GM21723 (cell line): ENCODE measurements at regions not wholly inside any gene's neighbourhood (a gene's known extent, or its start where the extent isn't known, plus 50 kb on each side); places are given as distances from the start of the nearest gene placed in this dataset.

Source experiments
- ATAC-seq: cut with Tn5 transposase; IDR thresholded peaks from one replicate; pipeline ENCODE4 v1.9.1; 2021; ENCODE audit warnings: mild to moderate bottlenecking, moderate library complexity; ENCODE audit not compliant: unreplicated experiment

GRCh38 chr5:56466136-56466816 lies 233.1 kb upstream of the ANKRD55 start:
- ATAC-seq, result no peak

- ATAC-seq, result no peak
Observed at GRCh38 chr5:56465769-56466135, 232.6 kb upstream of the ANKRD55 start.

- no peak for ATAC-seq
Observed at GRCh38 chr5:56464935-56465768, 232.0 kb upstream of the ANKRD55 start.

- ATAC-seq, result no peak
Observed at GRCh38 chr5:56463944-56464571, 230.9 kb upstream of the ANKRD55 start.

- no peak for ATAC-seq
Observed at GRCh38 chr5:56461584-56461983, 228.5 kb upstream of the ANKRD55 start.

- no peak for ATAC-seq
Observed at GRCh38 chr5:56460681-56461191, 227.6 kb upstream of the ANKRD55 start.

- no peak for ATAC-seq
Observed at GRCh38 chr5:56460195-56460546, 227.0 kb upstream of the ANKRD55 start.

GRCh38 chr5:56459394-56460194 lies 226.5 kb upstream of the ANKRD55 start:
- ATAC-seq, result no peak

GRCh38 chr5:56457887-56458812 lies 225.0 kb upstream of the ANKRD55 start:
- no peak for ATAC-seq

GRCh38 chr5:56456002-56456401 lies 222.9 kb upstream of the ANKRD55 start:
- no peak for ATAC-seq

GRCh38 chr5:56455417-56455816 lies 222.3 kb upstream of the ANKRD55 start:
- no peak for ATAC-seq

- no peak for ATAC-seq
Observed at GRCh38 chr5:56454219-56454862, 221.2 kb upstream of the ANKRD55 start.

- no peak for ATAC-seq
Observed at GRCh38 chr5:56451742-56452141, 218.6 kb upstream of the ANKRD55 start.

- ATAC-seq, result no peak
Observed at GRCh38 chr5:56450766-56451165, 217.6 kb upstream of the ANKRD55 start.

- no peak for ATAC-seq
Observed at GRCh38 chr5:56449071-56449640, 216.0 kb upstream of the ANKRD55 start.

- ATAC-seq, result no peak
Observed at GRCh38 chr5:56447656-56448055, 214.5 kb upstream of the ANKRD55 start.

- ATAC-seq, result no peak
Observed at GRCh38 chr5:56447232-56447631, 214.1 kb upstream of the ANKRD55 start.

GRCh38 chr5:56446728-56447127 lies 213.6 kb upstream of the ANKRD55 start:
- no peak for ATAC-seq

- no peak for ATAC-seq
Observed at GRCh38 chr5:56443826-56444225, 210.7 kb upstream of the ANKRD55 start.
